Ovary (tissue), 3 donors: ENCODE measurements at regions not wholly inside any gene's neighbourhood (a gene's known extent, or its start where the extent isn't known, plus 50 kb on each side); places are given as distances from the start of the nearest gene placed in this dataset.

Experiments
- POLR2A ChIP-seq: fragments of 450-650 bp; IDR thresholded peaks from one replicate; pipeline ENCODE4 v1.6.1; 2017; ENCODE audit warnings: antibody characterized with exemption, mild to moderate bottlenecking, moderate library complexity
- TF ChIP-seq, protein P1 (sequence below), 3 donors: fragments of 450-650 bp in 2 of 3; fragments of 200-600 bp in 1 of 3; IDR thresholded peaks; one replicate each; pipeline versions ENCODE4 v1.5.1 to v1.8.0; 2016 to 2022; ENCODE audit warnings: antibody characterized with exemption in 3 of 3, mild to moderate bottlenecking in 1 of 3
- donor health status: DM: no; HTN: no; CAD: no.

DNA sequence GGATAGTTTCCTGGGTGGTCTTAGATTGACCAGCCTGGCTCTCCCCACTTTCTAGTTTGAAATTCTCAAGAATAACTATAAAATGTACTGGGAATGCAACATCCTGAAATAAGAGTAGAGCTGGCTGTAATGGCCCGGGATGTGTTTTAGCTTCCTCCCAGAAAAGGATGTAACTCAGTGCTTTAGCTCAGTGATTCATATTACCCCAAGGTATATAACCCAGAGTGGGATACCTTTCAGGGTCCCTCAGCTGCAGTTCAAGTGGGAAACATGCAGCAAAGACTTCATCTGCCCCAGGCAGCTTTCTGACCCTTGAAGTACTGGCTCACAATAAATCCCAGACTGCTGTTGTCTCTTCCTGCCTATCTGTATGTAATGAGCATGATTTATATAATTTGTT, 666.7 kb upstream of the KCND2 start:
- TF ChIP-seq, protein P1, sequence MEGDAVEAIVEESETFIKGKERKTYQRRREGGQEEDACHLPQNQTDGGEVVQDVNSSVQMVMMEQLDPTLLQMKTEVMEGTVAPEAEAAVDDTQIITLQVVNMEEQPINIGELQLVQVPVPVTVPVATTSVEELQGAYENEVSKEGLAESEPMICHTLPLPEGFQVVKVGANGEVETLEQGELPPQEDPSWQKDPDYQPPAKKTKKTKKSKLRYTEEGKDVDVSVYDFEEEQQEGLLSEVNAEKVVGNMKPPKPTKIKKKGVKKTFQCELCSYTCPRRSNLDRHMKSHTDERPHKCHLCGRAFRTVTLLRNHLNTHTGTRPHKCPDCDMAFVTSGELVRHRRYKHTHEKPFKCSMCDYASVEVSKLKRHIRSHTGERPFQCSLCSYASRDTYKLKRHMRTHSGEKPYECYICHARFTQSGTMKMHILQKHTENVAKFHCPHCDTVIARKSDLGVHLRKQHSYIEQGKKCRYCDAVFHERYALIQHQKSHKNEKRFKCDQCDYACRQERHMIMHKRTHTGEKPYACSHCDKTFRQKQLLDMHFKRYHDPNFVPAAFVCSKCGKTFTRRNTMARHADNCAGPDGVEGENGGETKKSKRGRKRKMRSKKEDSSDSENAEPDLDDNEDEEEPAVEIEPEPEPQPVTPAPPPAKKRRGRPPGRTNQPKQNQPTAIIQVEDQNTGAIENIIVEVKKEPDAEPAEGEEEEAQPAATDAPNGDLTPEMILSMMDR (IDR thresholded peaks at IDR 0.05): no peak
- no peak for TF ChIP-seq POLR2A
